ENCODE measurements at regions not wholly inside any gene's neighbourhood (a gene's known extent, or its start where the extent isn't known, plus 50 kb on each side); places are given as distances from the start of the nearest gene placed in this dataset.

DNA sequence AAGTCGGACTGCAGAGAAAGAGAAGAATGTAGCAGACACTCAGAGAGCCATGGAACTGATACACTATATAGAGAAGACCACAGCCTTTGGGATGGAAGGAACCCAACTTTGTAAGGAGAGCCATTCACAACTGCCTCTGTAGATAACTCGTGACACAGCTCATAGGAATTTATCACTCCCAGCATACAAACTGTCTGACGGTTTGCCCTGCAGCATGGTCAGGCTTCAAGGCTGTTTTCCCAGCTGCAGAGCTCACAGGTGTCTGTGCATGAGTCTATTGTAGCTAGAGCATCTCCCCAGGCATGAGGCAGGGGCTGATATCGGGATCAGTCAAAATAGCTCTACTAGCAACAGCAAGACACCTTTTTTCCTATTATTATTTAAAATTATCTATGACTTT is 130.5 kb upstream of the DTNBP1 start:
- intact Hi-C loops (cut with DNase I; ENCODE audit: low total_unique reads) = no loop called here
- no peak for TF ChIP-seq POLR2A (IDR thresholded peaks at IDR 0.05)
- TF ChIP-seq, protein P1, sequence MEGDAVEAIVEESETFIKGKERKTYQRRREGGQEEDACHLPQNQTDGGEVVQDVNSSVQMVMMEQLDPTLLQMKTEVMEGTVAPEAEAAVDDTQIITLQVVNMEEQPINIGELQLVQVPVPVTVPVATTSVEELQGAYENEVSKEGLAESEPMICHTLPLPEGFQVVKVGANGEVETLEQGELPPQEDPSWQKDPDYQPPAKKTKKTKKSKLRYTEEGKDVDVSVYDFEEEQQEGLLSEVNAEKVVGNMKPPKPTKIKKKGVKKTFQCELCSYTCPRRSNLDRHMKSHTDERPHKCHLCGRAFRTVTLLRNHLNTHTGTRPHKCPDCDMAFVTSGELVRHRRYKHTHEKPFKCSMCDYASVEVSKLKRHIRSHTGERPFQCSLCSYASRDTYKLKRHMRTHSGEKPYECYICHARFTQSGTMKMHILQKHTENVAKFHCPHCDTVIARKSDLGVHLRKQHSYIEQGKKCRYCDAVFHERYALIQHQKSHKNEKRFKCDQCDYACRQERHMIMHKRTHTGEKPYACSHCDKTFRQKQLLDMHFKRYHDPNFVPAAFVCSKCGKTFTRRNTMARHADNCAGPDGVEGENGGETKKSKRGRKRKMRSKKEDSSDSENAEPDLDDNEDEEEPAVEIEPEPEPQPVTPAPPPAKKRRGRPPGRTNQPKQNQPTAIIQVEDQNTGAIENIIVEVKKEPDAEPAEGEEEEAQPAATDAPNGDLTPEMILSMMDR (IDR thresholded peaks at IDR 0.05) = no peak
- Histone ChIP-seq H3K27ac (no peak overlapping the region), H3K27me3 (no peaks in the 10 kb centered on the region), H3K4me3 (no peak overlapping the region), H3K9me3 (no peaks in the 10 kb centered on the region), H3K4me1 (no peaks in the 10 kb centered on the region), H3K36me3 (no peaks in the 10 kb centered on the region)
- DNase-seq = no peak

- Histone ChIP-seq H3K9me3 (no peaks in the 10 kb centered on the region), H3K4me3 (no peak overlapping the region), H3K27me3 (no peaks in the 10 kb centered on the region), H3K36me3 (no peaks in the 10 kb centered on the region), H3K4me1 (no peaks in the 10 kb centered on the region), H3K27ac (no peak overlapping the region)
- intact Hi-C loops (cut with DNase I; ENCODE audit: low total_unique reads) = no loop called here
- DNase-seq = no peak
- no peak for TF ChIP-seq POLR2A (IDR thresholded peaks at IDR 0.05)
Measured at GRCh38 chr6:15792842-15793241, 130.0 kb upstream of the DTNBP1 start.

DNA sequence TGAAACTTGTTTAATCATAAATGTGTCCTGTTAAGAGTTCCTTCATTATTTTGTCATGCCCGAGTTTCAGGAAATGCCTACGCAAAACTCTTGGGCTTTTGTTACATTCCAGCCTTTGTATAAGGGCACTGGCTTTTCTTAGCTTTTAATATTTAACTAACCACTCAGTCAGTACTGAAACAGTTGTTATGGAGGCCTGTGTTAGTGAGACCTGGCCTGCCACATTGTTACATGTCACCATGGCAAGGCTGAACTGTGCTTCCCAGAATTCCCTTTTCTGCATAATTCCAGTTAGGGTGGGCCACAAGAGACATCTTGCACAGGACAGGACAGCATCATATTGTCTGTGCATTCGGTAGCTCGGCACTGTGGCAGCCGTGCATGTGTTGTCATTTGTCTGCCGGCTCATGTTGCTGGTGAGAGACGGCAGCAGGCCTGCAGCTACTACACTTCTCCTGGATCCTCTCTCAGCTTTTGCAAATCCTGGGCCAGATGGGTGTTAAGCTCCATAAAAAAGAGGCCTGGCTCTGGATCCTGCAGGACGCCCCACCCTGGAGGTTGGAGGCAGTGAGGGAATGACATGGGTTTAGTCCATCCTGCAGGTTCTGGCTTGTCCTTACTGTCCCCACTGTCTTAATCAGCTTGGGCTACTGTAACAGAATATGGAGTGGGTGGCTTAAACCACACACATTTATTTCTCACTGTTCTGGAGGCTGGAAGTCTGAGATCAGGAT is 128.8 kb upstream of the DTNBP1 start:
- no peak for TF ChIP-seq POLR2A (IDR thresholded peaks at IDR 0.05)
- TF ChIP-seq, protein P1 (IDR thresholded peaks at IDR 0.05) = no peak
- DNase-seq = no peak
- H3K27me3 ChIP-seq = no peaks in the 10 kb centered on the region
- H3K4me1 ChIP-seq = no peaks in the 10 kb centered on the region
- intact Hi-C loops (cut with DNase I; ENCODE audit: low total_unique reads) = no loop called here
- no peak overlapping the region for H3K4me3 ChIP-seq
- no peaks in the 10 kb centered on the region for H3K36me3 ChIP-seq
- no peaks in the 10 kb centered on the region for H3K9me3 ChIP-seq
- no peak overlapping the region for H3K27ac ChIP-seq

GRCh38 chr6:15790116-15790515 is 127.3 kb upstream of the DTNBP1 start:
- Histone ChIP-seq H3K27me3 (no peaks in the 10 kb centered on the region), H3K9me3 (no peaks in the 10 kb centered on the region), H3K4me3 (no peak overlapping the region), H3K27ac (no peak overlapping the region), H3K4me1 (no peaks in the 10 kb centered on the region), H3K36me3 (no peaks in the 10 kb centered on the region)
- intact Hi-C loops (cut with DNase I; ENCODE audit: low total_unique reads) = no loop called here
- TF ChIP-seq POLR2A (IDR thresholded peaks at IDR 0.05) = no peak
- TF ChIP-seq, protein P1 (IDR thresholded peaks at IDR 0.05) = no peak
- DNase-seq = no peak

DNA sequence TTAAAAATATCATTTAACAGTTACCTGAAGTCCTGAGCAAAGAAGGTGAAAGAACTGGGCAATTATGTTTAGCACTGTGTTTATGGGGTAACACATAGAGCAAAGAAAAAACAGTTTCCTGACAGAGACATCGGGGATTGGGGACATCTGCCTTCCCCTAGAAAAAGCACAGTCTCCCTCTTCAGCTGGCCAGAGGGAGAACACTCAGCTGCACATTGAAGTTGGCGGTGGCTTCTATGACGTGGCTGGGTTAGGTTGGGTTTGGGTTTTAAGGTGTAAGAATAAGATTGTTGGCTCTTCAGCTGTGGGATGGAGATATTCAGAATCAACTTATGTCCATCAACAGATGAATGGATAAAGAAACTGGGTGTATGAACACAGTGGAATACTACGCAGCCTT is 124.0 kb upstream of the DTNBP1 start:
- Histone ChIP-seq H3K4me1 (no peaks in the 10 kb centered on the region), H3K27ac (no peak overlapping the region), H3K36me3 (no peaks in the 10 kb centered on the region), H3K4me3 (no peak overlapping the region), H3K9me3 (no peaks in the 10 kb centered on the region), H3K27me3 (no peaks in the 10 kb centered on the region)
- DNase-seq = no peak
- no peak for TF ChIP-seq POLR2A (IDR thresholded peaks at IDR 0.05)
- TF ChIP-seq, protein P1 (IDR thresholded peaks at IDR 0.05) = no peak
- intact Hi-C loops (cut with DNase I; ENCODE audit: low total_unique reads) = no loop called here

GRCh38 chr6:15783484-15783883 is 120.7 kb upstream of the DTNBP1 start:
- Histone ChIP-seq H3K9me3 (no peaks in the 10 kb centered on the region), H3K27me3 (no peaks in the 10 kb centered on the region), H3K4me3 (no peak overlapping the region), H3K36me3 (no peaks in the 10 kb centered on the region), H3K4me1 (no peaks in the 10 kb centered on the region), H3K27ac (no peak overlapping the region)
- no peak for DNase-seq
- TF ChIP-seq, protein P1 (IDR thresholded peaks at IDR 0.05) = no peak
- TF ChIP-seq POLR2A (IDR thresholded peaks at IDR 0.05) = no peak
- intact Hi-C loops (cut with DNase I; ENCODE audit: low total_unique reads) = no loop called here

All from uterus (tissue), 3 donors.